ENCODE measurements at regions not wholly inside any gene's neighbourhood (a gene's known extent, or its start where the extent isn't known, plus 50 kb on each side); places are given as distances from the start of the nearest gene placed in this dataset.

GRCh38 chr6:33926451-33926850, 122.6 kb upstream of the MLN start:
- TF ChIP-seq CTCF (conservative IDR thresholded peaks at IDR 0.05) (no peak), EZH2 (IDR thresholded peaks at IDR 0.05; ENCODE audit: low read depth) (no peak)
